Posterior cingulate gyrus (tissue), 11 donors: ENCODE measurements at regions not wholly inside any gene's neighbourhood (a gene's known extent, or its start where the extent isn't known, plus 50 kb on each side); places are given as distances from the start of the nearest gene placed in this dataset.
"Not testable (repeated sequence)": the region's sequence is repeated elsewhere in the genome, so short reads cannot be mapped to it uniquely, and the experiment has no call there.

Source experiments
- DNase-seq, 10 donors: peaks; one replicate each; pipeline versions ENCODE4 v3.0.0 to v3.0.0-alpha.2; 2020 to 2021; ENCODE audit warnings: mixed read lengths in 3 of 10
- intact Hi-C: fragments of 100-400 bp; cut with DNase I; formaldehyde crosslinking; loops from one replicate; pipeline ENCODE4 v1.15.1; 2023

- intact Hi-C loops = no loop called here
- DNase-seq = no peak
Measured at GRCh38 chrX:45472968-45473367, 272.3 kb upstream of the DIPK2B start.

DNA sequence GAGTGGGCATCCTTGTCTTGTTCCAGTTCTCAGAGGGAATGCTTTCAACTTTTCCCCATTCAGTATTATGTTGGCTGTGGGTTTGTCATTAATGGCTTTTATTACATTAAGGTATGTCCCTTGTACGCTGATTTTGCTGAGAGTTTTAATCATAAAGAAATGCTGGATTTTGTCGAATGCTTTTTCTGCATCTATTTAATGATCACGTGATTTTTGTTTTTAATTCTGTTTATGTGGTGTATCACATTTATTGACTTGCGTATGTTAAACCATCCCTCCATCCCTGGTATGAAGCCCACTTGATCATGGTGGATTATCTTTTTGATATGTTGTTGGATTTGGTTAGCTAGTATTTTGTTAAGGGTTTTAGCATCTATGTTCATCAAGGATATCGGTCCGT, 266.9 kb upstream of the DIPK2B start:
- intact Hi-C loops, DNase-seq: not testable (repeated sequence)

DNA sequence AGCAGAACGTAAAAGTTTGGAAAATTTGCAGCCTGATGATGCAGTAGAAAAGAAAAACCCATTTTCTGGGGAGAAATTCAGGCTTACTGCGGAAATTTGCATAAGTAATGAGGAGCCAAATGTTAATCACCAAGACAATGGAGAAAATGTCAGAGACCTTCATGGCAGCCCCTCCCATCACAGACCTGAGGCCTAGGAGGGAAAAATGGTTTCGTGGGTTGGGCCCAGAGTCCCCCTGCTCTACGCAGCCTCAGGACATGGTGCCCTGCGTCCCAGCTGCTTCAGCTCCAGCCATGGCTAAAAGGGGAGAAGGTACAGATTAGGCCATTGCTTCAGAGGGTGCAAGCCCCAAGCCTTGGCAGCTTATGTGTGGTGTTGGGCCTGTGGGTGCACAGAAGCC, 255.1 kb upstream of the DIPK2B start:
- DNase-seq = not testable (repeated sequence)

DNA sequence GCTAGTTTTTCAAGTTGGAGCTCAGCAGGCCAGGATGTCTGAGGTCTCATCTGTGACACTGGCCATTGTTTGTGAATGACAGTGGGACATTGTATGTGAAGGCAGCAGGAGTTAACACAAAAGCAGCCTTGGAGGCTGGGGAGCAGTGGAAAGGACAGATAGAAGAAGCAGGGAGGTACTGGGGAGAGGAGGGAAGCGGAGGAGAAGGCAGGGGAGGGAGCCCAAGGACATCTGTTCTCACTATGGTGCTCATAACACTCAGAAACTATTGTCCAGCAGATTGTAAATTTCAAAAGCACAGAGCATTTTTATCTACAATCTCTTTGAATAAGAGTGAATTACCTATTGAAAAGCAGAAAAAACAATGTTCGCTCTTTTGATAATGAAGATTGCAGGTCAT, 253.6 kb upstream of the DIPK2B start:
- peak in 1 of 10 donors; percentile 2 for DNase-seq
- intact Hi-C loops = no loop called here

More for the DNA sequence above, 255.1 kb upstream of the DIPK2B start:
- intact Hi-C loops = not testable (repeated sequence)

- intact Hi-C loops = no loop called here
- DNase-seq = no peak
Measured at GRCh38 chrX:45449982-45450381, 249.3 kb upstream of the DIPK2B start.

- DNase-seq = no peak
- intact Hi-C loops = no loop called here
Measured at GRCh38 chrX:45447995-45448394, 247.3 kb upstream of the DIPK2B start.

DNA sequence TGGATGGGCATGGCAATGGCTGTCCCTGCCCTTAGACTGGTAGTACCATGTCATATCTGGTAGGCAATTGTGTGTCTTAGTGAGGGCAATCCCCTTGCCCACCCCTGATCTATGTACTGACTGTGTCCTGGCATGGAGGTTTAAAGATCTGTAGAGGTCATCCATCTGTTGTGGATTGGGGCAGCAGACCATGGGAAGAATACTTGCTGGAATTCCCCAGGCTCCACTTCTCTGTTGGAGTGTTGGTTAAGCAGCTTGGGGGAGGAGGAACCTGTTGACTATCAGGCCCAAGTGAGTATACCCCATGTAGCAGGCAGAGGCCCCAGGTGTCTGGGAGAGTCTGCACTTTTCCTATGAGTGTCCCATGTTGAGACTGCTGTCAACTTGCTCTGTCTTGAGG, 246.7 kb upstream of the DIPK2B start:
- DNase-seq = no peak
- intact Hi-C loops = no loop called here

- intact Hi-C loops = no loop called here
- DNase-seq = no peak
Measured at GRCh38 chrX:45445745-45446412, 245.2 kb upstream of the DIPK2B start.

- intact Hi-C loops = no loop called here
- DNase-seq = no peak
Measured at GRCh38 chrX:45437186-45437585, 236.5 kb upstream of the DIPK2B start.

DNA sequence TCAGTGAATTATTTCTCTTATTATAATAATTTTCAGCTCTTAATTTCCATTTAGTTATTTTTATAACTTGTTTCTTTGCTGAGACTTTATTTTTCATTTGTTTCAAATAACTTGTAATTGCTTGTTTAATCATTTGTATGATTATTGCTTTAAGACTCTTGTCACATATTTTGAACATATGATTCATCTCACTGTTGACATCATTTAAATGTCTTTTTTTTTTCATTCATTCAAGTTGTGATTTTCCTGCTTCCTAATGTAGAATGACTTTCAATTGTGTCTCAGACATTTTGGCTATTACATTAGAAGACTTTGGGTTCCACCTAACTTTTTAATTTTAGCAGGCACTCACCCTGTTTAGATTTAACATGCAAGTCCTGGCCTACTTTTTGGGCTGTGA, 234.8 kb upstream of the DIPK2B start:
- no peak for DNase-seq
- intact Hi-C loops = no loop called here

- DNase-seq = no peak
- intact Hi-C loops = no loop called here
Measured at GRCh38 chrX:45434231-45434630, 233.6 kb upstream of the DIPK2B start.

- intact Hi-C loops = no loop called here
- DNase-seq = no peak
Measured at GRCh38 chrX:45428831-45429230, 228.2 kb upstream of the DIPK2B start.

- intact Hi-C loops = no loop called here
- DNase-seq = no peak
Measured at GRCh38 chrX:45424326-45424725, 223.7 kb upstream of the DIPK2B start.

- DNase-seq = no peak
Measured at GRCh38 chrX:45422216-45422925, 221.7 kb upstream of the DIPK2B start.

DNA sequence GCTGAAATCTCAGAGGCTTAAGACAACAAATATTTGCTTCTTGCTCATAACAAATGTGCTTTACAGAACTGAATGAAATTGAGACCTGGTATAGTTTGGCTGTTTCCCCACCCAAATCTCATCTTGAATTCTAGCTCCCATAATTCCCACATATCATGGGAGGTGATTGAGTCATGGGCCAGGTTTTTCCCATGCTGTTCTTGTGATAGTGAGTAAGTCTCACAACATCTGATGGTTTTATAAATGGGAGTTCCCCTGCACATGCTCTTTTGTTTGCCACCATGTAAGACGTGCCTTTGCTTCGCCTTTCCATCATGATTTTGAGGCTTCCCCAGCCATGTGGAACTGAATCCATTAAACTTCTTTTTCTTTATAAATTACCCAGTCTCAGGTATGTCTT, 221.1 kb upstream of the DIPK2B start:
- no peak for DNase-seq
- intact Hi-C loops = no loop called here

More at GRCh38 chrX:45422216-45422925, 221.7 kb upstream of the DIPK2B start:
- intact Hi-C loops = no loop called here

GRCh38 chrX:45404206-45404605, 203.5 kb upstream of the DIPK2B start:
- DNase-seq = no peak
- intact Hi-C loops = no loop called here

GRCh38 chrX:45401923-45402322, 201.2 kb upstream of the DIPK2B start:
- no peak for DNase-seq

GRCh38 chrX:45400951-45401725, 200.5 kb upstream of the DIPK2B start:
- intact Hi-C loops, DNase-seq: not testable (repeated sequence)

More at GRCh38 chrX:45401923-45402322, 201.2 kb upstream of the DIPK2B start:
- intact Hi-C loops = no loop called here

DNA sequence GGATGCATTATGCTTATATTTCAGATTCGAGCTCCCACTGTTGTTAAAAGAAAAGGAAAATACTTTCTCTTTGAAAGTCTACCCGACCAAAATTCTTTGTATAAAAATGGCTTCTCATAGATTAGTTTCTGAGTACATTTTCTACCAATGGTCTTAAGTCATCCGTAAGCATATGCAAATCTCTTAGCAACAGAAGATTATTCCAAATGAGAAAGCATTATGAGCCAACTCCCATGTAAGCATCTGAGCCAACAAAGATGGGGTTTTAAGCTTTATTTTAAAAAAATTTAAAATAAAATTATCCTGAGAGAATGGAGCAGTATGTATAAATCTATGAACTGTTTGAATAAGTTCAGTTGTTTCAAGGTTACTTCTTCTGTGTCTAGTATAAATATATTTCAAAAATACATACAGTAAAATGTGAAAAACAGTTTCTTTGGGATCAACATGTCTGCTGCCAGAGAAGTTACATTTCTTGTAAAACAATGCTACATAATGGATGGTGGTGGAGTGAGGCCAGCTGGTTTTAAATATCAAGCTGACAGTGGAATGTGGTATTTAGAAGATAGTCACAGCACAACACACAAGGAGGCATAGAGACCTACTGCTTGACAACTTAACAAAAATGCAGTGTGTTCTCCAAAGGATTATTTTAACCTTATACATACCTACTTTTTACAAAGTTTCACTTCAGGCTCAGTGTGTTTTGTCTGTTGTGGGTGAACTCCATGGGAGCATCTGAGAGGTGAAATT, 199.5 kb upstream of the DIPK2B start:
- no peak for DNase-seq
- intact Hi-C loops = no loop called here

- DNase-seq = no peak
- intact Hi-C loops = no loop called here
Measured at GRCh38 chrX:45385757-45386156, 185.1 kb upstream of the DIPK2B start.

- DNase-seq = no peak
- intact Hi-C loops = no loop called here
Measured at GRCh38 chrX:45381841-45382240, 181.2 kb upstream of the DIPK2B start.
